HepG2 (cell line): ENCODE measurements at regions not wholly inside any gene's neighbourhood (a gene's known extent, or its start where the extent isn't known, plus 50 kb on each side); places are given as distances from the start of the nearest gene placed in this dataset.

Experiments
- ATAC-seq: fragments of 200-7000 bp; cut with Tn5 transposase; 3 replicates; pipeline ENCODE4 v1.9.1; 2020; ENCODE audit warnings: mild to moderate bottlenecking, moderate library complexity
- BruUV-seq: library from RNA; stranded (reverse); fragments of 400-500 nt; replicated peaks from 2 replicates; lab custom pipeline; 2021; lab: Mats Ljungman, UMichigan
- CTCF ChIA-PET: fragments of 300-600 bp; formaldehyde crosslinking; extraction: SDS; loops from one replicate; lab custom pipeline; 2021; ENCODE audit warnings: low total read pairs, inconsistent platforms, low intra/inter-chr PET ratio; lab: Yijun Ruan, JAX
- POLR2A ChIA-PET: fragments of 350-600 bp; sonication (Branson Sonifier 250); formaldehyde crosslinking; loops from one replicate; lab custom pipeline; 2020; ENCODE audit warnings: antibody characterized with exemption, inconsistent platforms; lab: Yijun Ruan, JAX
- DNase-seq: peaks from one replicate; pipeline ENCODE4 v3.0.0-alpha.2; 2015; ENCODE audit warnings: low spot score
- FAIRE-seq: peaks from 3 replicates; lab custom pipeline; 2011; peaks lifted over from hg19 to GRCh38; lab: Jason Lieb, UNC
- H2AFZ ChIP-seq: one replicate; pipeline ENCODE4 v1.6.1; 2011; ENCODE audit warnings: low read length, inconsistent platforms
- H3K27ac ChIP-seq: fragments of 300-600 bp; 3 replicates; pipeline ENCODE4 v1.8.0; 2011; ENCODE audit warnings: mixed run types, mild to moderate bottlenecking, mixed read lengths, low read length, inconsistent platforms; ENCODE audit not compliant: insufficient read depth; ENCODE audit errors: extremely low read length
- H3K27me3 ChIP-seq, 2 experiments: fragments of 200-600 bp in 1 of 2; 2 replicates in 1 of 2; 3 replicates in 1 of 2; pipeline versions ENCODE4 v1.6.0 to v1.8.0; 2011; ENCODE audit warnings: low read length in 2 of 2, mild to moderate bottlenecking in 2 of 2, moderate library complexity in 2 of 2, inconsistent platforms in 1 of 2; ENCODE audit not compliant: insufficient read depth in 2 of 2, control insufficient read depth in 1 of 2
- H3K36me3 ChIP-seq, 2 experiments: fragments of 200-600 bp in 1 of 2; replicated peaks in 1 of 2; 2 replicates in 1 of 2; 3 replicates in 1 of 2; pipeline versions ENCODE4 v1.5.1 to v1.8.0; 2011; ENCODE audit warnings: low read length in 2 of 2, inconsistent platforms in 1 of 2; ENCODE audit not compliant: insufficient read depth in 2 of 2, control insufficient read depth in 1 of 2
- H3K4me1 ChIP-seq: 2 replicates; pipeline ENCODE4 v1.5.1; 2012; ENCODE audit warnings: low read length, inconsistent platforms; ENCODE audit not compliant: insufficient read depth
- H3K4me2 ChIP-seq: 2 replicates; pipeline ENCODE4 v1.6.0; 2011; ENCODE audit warnings: low read depth, low read length, inconsistent platforms
- H3K4me3 ChIP-seq, 3 experiments: fragments of 200-600 bp in 1 of 3; sonication (generic), shearing (Covaris generic) in 1 of 3; replicated peaks in 1 of 3; 2 replicates each; pipeline ENCODE4 v1.5.1; 2011 to 2016; ENCODE audit warnings: low read length in 3 of 3, inconsistent platforms in 2 of 3, low read depth in 2 of 3, mild to moderate bottlenecking in 2 of 3, control low read depth in 1 of 3, mixed read lengths in 1 of 3; ENCODE audit not compliant: insufficient read depth in 1 of 3
- H3K79me2 ChIP-seq: one replicate; pipeline ENCODE4 v1.6.1; 2011; ENCODE audit warnings: low read length, inconsistent platforms; ENCODE audit not compliant: insufficient read depth
- H3K9ac ChIP-seq: 2 replicates; pipeline ENCODE4 v1.6.0; 2011; ENCODE audit warnings: mild to moderate bottlenecking, low read depth, low read length, inconsistent platforms; ENCODE audit not compliant: insufficient read depth
- H3K9me3 ChIP-seq: 2 replicates; pipeline ENCODE4 v1.5.1; 2012; ENCODE audit warnings: mild to moderate bottlenecking, low read length
- H4K20me1 ChIP-seq: 2 replicates; pipeline ENCODE4 v1.6.0; 2011; ENCODE audit warnings: inconsistent platforms, mild to moderate bottlenecking, low read length, moderate library complexity; ENCODE audit not compliant: insufficient read depth
- FOXM1 ChIP-seq: sonication (generic); formaldehyde crosslinking; IDR thresholded peaks from 2 replicates; pipeline ENCODE4 v1.5.0; 2020; ENCODE audit warnings: missing genetic modification reagents
- GLMP ChIP-seq: sonication (generic); formaldehyde crosslinking; IDR thresholded peaks from 2 replicates; pipeline ENCODE4 v1.9.0; 2021; ENCODE audit warnings: missing genetic modification reagents, mild to moderate bottlenecking, borderline replicate concordance
- MLX ChIP-seq: IDR thresholded peaks from 2 replicates; pipeline ENCODE4 v1.6.1; 2016
- MYC ChIP-seq: sonication (generic); formaldehyde crosslinking; IDR thresholded peaks from 2 replicates; pipeline ENCODE4 v1.9.0; 2021; ENCODE audit warnings: missing genetic modification reagents, borderline replicate concordance
- PHB2 ChIP-seq: fragments of 450-650 bp; IDR thresholded peaks from 2 replicates; pipeline ENCODE4 v1.6.1; 2018; ENCODE audit not compliant: partially characterized antibody
- TBX2 ChIP-seq: sonication (generic); formaldehyde crosslinking; IDR thresholded peaks from 2 replicates; pipeline ENCODE4 v1.5.0; 2020; ENCODE audit warnings: missing genetic modification reagents, mild to moderate bottlenecking, borderline replicate concordance
- TCF12 ChIP-seq, 2 experiments: fragments of 450-650 bp in 1 of 2; sonication (generic) in 1 of 2; formaldehyde crosslinking in 1 of 2; IDR thresholded peaks; 2 replicates each; pipeline versions ENCODE4 v1.6.1 to v1.8.0; 2017 to 2022; ENCODE audit warnings: antibody characterized with exemption in 1 of 2, mild to moderate bottlenecking in 1 of 2, missing genetic modification reagents in 1 of 2, moderate library complexity in 1 of 2
- USF2 ChIP-seq, 2 experiments: sonication (generic) in 1 of 2; formaldehyde crosslinking in 1 of 2; IDR thresholded peaks; 2 replicates each; pipeline versions ENCODE4 v1.5.1 to v1.6.1; 2011 to 2020; ENCODE audit warnings: borderline replicate concordance in 1 of 2, low read depth in 1 of 2, low read length in 1 of 2, mild to moderate bottlenecking in 1 of 2, missing genetic modification reagents in 1 of 2, moderate library complexity in 1 of 2
- ZMAT5 ChIP-seq: sonication (generic); formaldehyde crosslinking; IDR thresholded peaks from 2 replicates; pipeline ENCODE4 v1.5.0; 2020; ENCODE audit warnings: mild to moderate bottlenecking, low read depth, missing genetic modification reagents, borderline replicate concordance
- ZNF318 ChIP-seq: sonication (generic); formaldehyde crosslinking; IDR thresholded peaks from 2 replicates; pipeline ENCODE4 v1.4.0; 2020; ENCODE audit warnings: mild to moderate bottlenecking, missing genetic modification reagents
- ZNF432 ChIP-seq: sonication (generic); formaldehyde crosslinking; IDR thresholded peaks from 2 replicates; pipeline ENCODE4 v1.5.0; 2020; ENCODE audit warnings: missing genetic modification reagents, mild to moderate bottlenecking, borderline replicate concordance
- WGBS: methylation state at CpG from one replicate; pipeline ENCODE4 v1.1.6; 2017; ENCODE audit warnings: low lambda C conversion rate; 5-methylcytosine and 5-hydroxymethylcytosine counted together
- in situ Hi-C: cut with HindIII; loops from 2 replicates; pipeline ENCODE4 v1.10.0; 2017; ENCODE audit warnings: low pct_unique_long_range_greater_than_20kb; ENCODE audit not compliant: extremely low pct_ligation_motif_present
- intact Hi-C: fragments of 100-400 bp; cut with micrococcal nuclease; formaldehyde crosslinking; loops from one replicate; pipeline ENCODE4 v1.10.0; 2022; ENCODE audit not compliant: unreplicated experiment

- WGBS: 2% methylated on average over 4 of the region's 4 CpGs
- CTCF ChIA-PET: no interaction called here
- Histone ChIP-seq H3K79me2 (no peaks in the 10 kb centered on the region), H3K27ac (no peak overlapping the region), H2AFZ (no peak overlapping the region), H3K9ac (no peak overlapping the region), H3K9me3 (no peaks in the 10 kb centered on the region), H3K4me2 (no peak overlapping the region), H3K27me3 (peaks cover 0 to 1% of the 10 kb centered on the region in 2 experiments; a peak in 1 of 5 replicates), H3K4me1 (no peaks in the 10 kb centered on the region), H4K20me1 (no peaks in the 10 kb centered on the region), H3K4me3 (no peak overlapping the region), H3K36me3 (no peaks in the 10 kb centered on the region)
- no TSS peak for BruUV-seq
- POLR2A ChIA-PET: no interaction called here
- in situ Hi-C loops: no loop called here
- FAIRE-seq: no peak
- no peak for ATAC-seq
- intact Hi-C loops: no loop called here
- no peak for DNase-seq
- no peak for TF ChIP-seq FOXM1 (CRISPR knock-in tag)
- no peak for TF ChIP-seq ZMAT5 (CRISPR knock-in tag)
- TF ChIP-seq TCF12 (IDR thresholded peaks at IDR 0.05): no peak
- no peak for TF ChIP-seq TCF12 (CRISPR knock-in tag; IDR thresholded peaks at IDR 0.05)
- TF ChIP-seq MYC (CRISPR knock-in tag): no peak
- TF ChIP-seq MLX (CRISPR knock-in tag): no peak
- TF ChIP-seq GLMP (CRISPR knock-in tag): no peak
- TF ChIP-seq USF2 (IDR thresholded peaks at IDR 0.05; ENCODE audit: low read depth, low read length): no peak
- no peak for TF ChIP-seq USF2 (CRISPR knock-in tag; IDR thresholded peaks at IDR 0.05; ENCODE audit: borderline replicate concordance)
- no peak for TF ChIP-seq PHB2
- TF ChIP-seq TBX2 (CRISPR knock-in tag): no peak
- no peak for TF ChIP-seq ZNF318
- TF ChIP-seq ZNF432 (CRISPR knock-in tag): no peak
These were observed 355.1 kb upstream of the CCDC196 start for GRCh38 chr14:66131111-66131510.
